ENCODE measurements at regions not wholly inside any gene's neighbourhood (a gene's known extent, or its start where the extent isn't known, plus 50 kb on each side); places are given as distances from the start of the nearest gene placed in this dataset.

DNA sequence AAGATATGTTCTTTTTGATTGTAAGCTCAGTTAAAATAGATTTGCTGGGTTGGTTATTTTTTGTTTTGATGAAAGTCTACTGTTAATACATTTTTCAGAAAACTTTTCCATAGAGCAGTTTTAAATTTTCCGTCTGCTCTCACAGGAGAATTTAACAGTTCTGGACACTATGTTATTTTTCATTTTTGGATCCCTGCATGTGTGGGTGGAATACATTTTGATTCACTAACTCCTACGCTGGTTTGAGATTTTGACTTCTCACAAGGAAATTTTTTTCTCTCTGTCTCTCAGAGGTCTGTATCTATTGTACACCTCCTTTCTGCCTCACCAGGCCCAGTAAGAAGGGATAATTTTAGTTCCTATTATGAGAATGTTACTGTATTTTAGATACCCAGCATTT lies 502.4 kb downstream of the CDH10 start:
- no peak overlapping the region for H3K4me2 ChIP-seq (ENCODE audit: low read length)
- no peak overlapping the region for H2AFZ ChIP-seq (ENCODE audit: low read length)
- no peaks in the 10 kb centered on the region for H3K36me3 ChIP-seq (ENCODE audit: insufficient read depth, low read length)
- H3K4me1 ChIP-seq (ENCODE audit: insufficient read depth, low read length, severe bottlenecking) = no peaks in the 10 kb centered on the region
- no peak overlapping the region for H3K9ac ChIP-seq (ENCODE audit: low read length)
- H3K9me2 ChIP-seq (ENCODE audit: low read depth, low read length) = no peaks in the 10 kb centered on the region
- H3K27ac ChIP-seq (ENCODE audit: low read depth, low read length, poor library complexity, severe bottlenecking) = no peak overlapping the region
- H3K4me3 ChIP-seq (ENCODE audit: low read depth, low read length, poor library complexity, severe bottlenecking) = no peak overlapping the region
- TF ChIP-seq, protein P1, sequence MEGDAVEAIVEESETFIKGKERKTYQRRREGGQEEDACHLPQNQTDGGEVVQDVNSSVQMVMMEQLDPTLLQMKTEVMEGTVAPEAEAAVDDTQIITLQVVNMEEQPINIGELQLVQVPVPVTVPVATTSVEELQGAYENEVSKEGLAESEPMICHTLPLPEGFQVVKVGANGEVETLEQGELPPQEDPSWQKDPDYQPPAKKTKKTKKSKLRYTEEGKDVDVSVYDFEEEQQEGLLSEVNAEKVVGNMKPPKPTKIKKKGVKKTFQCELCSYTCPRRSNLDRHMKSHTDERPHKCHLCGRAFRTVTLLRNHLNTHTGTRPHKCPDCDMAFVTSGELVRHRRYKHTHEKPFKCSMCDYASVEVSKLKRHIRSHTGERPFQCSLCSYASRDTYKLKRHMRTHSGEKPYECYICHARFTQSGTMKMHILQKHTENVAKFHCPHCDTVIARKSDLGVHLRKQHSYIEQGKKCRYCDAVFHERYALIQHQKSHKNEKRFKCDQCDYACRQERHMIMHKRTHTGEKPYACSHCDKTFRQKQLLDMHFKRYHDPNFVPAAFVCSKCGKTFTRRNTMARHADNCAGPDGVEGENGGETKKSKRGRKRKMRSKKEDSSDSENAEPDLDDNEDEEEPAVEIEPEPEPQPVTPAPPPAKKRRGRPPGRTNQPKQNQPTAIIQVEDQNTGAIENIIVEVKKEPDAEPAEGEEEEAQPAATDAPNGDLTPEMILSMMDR (IDR thresholded peaks at IDR 0.05; ENCODE audit: low read length) = no peak
- TF ChIP-seq EZH2 (IDR thresholded peaks at IDR 0.05; ENCODE audit: borderline replicate concordance, low read length) = no peak
- H3K9me3 ChIP-seq (ENCODE audit: low read length) = no peaks in the 10 kb centered on the region
- H3K27me3 ChIP-seq (ENCODE audit: insufficient read depth, low read length) = no peaks in the 10 kb centered on the region
- H4K20me1 ChIP-seq (ENCODE audit: insufficient read depth, low read length) = no peaks in the 10 kb centered on the region
- no peaks in the 10 kb centered on the region for H3K79me2 ChIP-seq (ENCODE audit: insufficient read depth, low read length)
- no peaks in the 10 kb centered on the region for H3F3A ChIP-seq (ENCODE audit: insufficient read depth, low read length)

DNA sequence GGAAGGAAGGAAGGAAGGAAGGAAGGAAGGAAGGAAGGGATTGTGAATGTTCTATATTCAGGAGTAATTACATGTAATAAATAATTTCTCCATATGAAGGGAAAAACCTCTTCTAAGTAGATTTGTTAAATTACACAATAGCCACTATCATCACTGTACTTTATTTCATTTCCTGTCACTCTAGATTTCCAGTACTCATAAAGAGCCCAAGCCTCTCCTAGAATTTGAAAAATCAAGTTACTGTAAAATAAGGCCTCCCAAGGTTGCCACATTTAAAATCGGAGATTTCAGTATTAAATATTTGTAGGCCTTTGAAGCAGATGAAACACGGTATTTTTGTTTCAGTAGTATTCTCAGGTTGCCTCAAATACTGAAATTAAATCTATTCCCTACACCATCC lies 499.0 kb downstream of the CDH10 start:
- H3K4me1 ChIP-seq (ENCODE audit: insufficient read depth, low read length, severe bottlenecking) = no peaks in the 10 kb centered on the region
- TF ChIP-seq EZH2 (IDR thresholded peaks at IDR 0.05; ENCODE audit: borderline replicate concordance, low read length) = no peak
- TF ChIP-seq, protein P1 (IDR thresholded peaks at IDR 0.05; ENCODE audit: low read length) = no peak
- no peaks in the 10 kb centered on the region for H3K27me3 ChIP-seq (ENCODE audit: insufficient read depth, low read length)
- no peaks in the 10 kb centered on the region for H3K9me2 ChIP-seq (ENCODE audit: low read depth, low read length)
- H3K79me2 ChIP-seq (ENCODE audit: insufficient read depth, low read length) = no peaks in the 10 kb centered on the region
- H3K4me3 ChIP-seq (ENCODE audit: low read depth, low read length, poor library complexity, severe bottlenecking) = no peak overlapping the region
- H2AFZ ChIP-seq (ENCODE audit: low read length) = no peak overlapping the region
- H4K20me1 ChIP-seq (ENCODE audit: insufficient read depth, low read length) = no peaks in the 10 kb centered on the region
- H3K9me3 ChIP-seq (ENCODE audit: low read length) = no peaks in the 10 kb centered on the region
- H3K27ac ChIP-seq (ENCODE audit: low read depth, low read length, poor library complexity, severe bottlenecking) = no peak overlapping the region
- no peaks in the 10 kb centered on the region for H3K36me3 ChIP-seq (ENCODE audit: insufficient read depth, low read length)
- H3K4me2 ChIP-seq (ENCODE audit: low read length) = no peak overlapping the region
- H3F3A ChIP-seq (ENCODE audit: insufficient read depth, low read length) = no peaks in the 10 kb centered on the region
- no peak overlapping the region for H3K9ac ChIP-seq (ENCODE audit: low read length)

DNA sequence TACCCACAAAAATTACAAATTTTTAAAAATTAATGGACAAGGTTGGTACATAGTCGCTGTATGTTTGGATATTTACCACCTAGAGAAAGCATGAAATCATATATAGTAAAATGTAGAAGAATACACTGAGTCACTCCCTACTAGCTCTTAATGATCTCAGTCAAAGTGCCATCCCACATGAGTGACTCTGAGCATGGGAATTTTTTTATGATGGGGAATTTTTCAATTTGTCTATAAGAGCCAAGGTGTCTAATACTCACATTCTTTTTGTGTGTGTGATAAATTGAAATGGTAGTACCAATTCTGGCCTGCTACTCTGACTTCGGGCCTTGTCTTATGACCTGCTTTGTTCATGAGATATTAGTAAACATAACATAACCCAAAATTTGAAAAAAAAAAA lies 483.2 kb downstream of the CDH10 start:
- Histone ChIP-seq H3K9me3 (ENCODE audit: low read length) (no peaks in the 10 kb centered on the region), H3K4me2 (ENCODE audit: low read length) (no peak overlapping the region), H3K36me3 (ENCODE audit: insufficient read depth, low read length) (no peaks in the 10 kb centered on the region), H3K79me2 (ENCODE audit: insufficient read depth, low read length) (no peaks in the 10 kb centered on the region), H4K20me1 (ENCODE audit: insufficient read depth, low read length) (no peaks in the 10 kb centered on the region), H3K4me1 (ENCODE audit: insufficient read depth, low read length, severe bottlenecking) (no peaks in the 10 kb centered on the region), H3K27me3 (ENCODE audit: insufficient read depth, low read length) (no peaks in the 10 kb centered on the region), H3K4me3 (ENCODE audit: low read depth, low read length, poor library complexity, severe bottlenecking) (no peak overlapping the region), H3K9me2 (ENCODE audit: low read depth, low read length) (no peaks in the 10 kb centered on the region), H3K9ac (ENCODE audit: low read length) (no peak overlapping the region), H2AFZ (ENCODE audit: low read length) (no peak overlapping the region), H3K27ac (ENCODE audit: low read depth, low read length, poor library complexity, severe bottlenecking) (no peak overlapping the region), H3F3A (ENCODE audit: insufficient read depth, low read length) (no peaks in the 10 kb centered on the region)
- no peak for TF ChIP-seq EZH2 (IDR thresholded peaks at IDR 0.05; ENCODE audit: borderline replicate concordance, low read length)
- TF ChIP-seq, protein P1 (IDR thresholded peaks at IDR 0.05; ENCODE audit: low read length) = no peak
